RCC 7860 (cell line): ENCODE measurements at regions not wholly inside any gene's neighbourhood (a gene's known extent, or its start where the extent isn't known, plus 50 kb on each side); places are given as distances from the start of the nearest gene placed in this dataset.
"Not testable (repeated sequence)": the region's sequence is repeated elsewhere in the genome, so short reads cannot be mapped to it uniquely, and the experiment has no call there.

Source experiments
- DNase-seq: peaks from one replicate; pipeline ENCODE4 v3.0.0-alpha.2; 2015; ENCODE audit warnings: low spot score
- FAIRE-seq: peaks from 2 replicates; lab custom pipeline; 2012; peaks lifted over from hg19 to GRCh38; lab: Jason Lieb, UNC

GRCh38 chr20:47931002-47931401 is 145.7 kb upstream of the SULF2 start:
- no peak for DNase-seq
- no peak for FAIRE-seq

DNA sequence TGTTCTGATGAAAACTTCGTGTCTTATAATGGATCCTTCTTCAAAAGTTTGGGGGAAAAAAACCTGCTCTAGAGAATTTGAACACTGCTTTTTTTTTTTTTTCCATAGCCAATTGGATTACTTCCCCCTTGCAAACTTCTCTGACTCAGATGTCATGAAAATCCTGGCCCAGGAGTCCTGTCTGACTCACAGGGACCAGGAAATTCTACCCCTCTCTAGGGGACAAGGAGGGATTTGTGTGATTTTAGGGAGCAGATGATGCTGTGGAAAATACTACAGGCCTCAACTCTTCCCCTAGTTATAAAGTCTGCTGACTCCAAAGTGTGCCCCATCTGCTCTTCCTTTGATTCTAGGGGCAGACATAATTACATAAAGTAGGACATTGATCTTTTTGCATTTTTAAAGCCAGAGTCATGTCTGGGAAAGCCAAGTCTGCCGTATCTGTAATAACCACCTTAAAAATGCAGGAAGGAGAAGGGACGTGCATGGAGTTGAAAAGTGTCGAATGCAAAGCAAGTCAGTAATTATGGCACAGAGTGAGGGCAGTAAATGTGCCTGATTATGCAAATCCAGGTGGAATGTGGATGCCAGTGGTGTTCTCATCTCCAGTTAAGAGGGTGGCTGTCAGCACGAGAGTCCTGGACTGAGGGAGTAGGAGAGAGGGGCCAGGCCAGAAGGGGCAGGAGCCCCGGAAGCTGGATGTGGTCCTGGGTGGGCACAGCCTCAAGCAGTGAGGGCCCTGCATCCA is 144.3 kb upstream of the SULF2 start:
- DNase-seq (no peak), FAIRE-seq (no peak)

DNA sequence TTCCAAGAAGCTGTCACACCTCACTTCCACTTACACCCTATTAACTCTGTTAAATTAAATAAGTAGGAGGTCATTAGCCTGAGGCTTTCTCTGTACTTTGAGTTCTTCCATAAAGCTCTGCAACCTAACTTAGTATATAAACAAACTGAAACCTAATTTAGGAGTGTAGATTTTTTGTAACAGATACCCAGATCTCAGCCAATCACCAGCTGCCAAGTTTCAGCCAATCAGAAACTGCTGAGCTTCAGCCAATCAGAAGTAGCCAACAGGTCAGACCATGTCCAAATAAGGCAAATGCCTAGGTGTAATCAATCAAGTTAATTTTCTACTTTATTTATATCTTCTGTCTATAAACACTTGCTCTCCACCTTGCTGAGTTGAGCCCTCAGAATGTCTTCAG is 142.7 kb upstream of the SULF2 start:
- FAIRE-seq (no peak), DNase-seq (no peak)

DNA sequence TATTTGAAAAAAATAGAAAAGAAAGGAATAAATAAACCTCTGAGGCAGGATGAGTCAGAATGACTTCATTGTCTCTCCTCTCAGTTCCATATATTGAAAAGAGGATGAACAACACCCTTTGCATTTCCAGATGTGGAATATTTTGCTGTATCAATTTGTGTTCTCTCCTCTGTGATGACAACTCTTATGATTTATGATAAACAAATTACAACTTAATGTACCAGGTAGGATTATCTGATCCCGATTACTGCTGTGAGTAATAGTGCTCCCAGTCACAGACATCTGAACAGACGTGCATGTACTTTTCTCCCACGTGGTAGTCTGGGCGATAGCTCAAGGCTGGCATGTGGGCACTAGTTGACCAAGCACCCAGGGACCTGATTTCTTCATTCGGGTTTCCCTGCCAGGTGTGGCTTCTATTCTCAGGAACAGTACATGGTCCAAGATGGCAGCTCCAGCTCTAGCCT is 142.1 kb upstream of the SULF2 start:
- FAIRE-seq: no peak
- DNase-seq: no peak

- DNase-seq: no peak
- FAIRE-seq: no peak
Measured at GRCh38 chr20:47926731-47927130, 141.4 kb upstream of the SULF2 start.

- FAIRE-seq: no peak
- no peak for DNase-seq
Measured at GRCh38 chr20:47925593-47925992, 140.3 kb upstream of the SULF2 start.

GRCh38 chr20:47922269-47922668 is 137.0 kb upstream of the SULF2 start:
- no peak for FAIRE-seq

GRCh38 chr20:47921829-47922228 is 136.5 kb upstream of the SULF2 start:
- FAIRE-seq, DNase-seq: not testable (repeated sequence)

More at GRCh38 chr20:47922269-47922668, 137.0 kb upstream of the SULF2 start:
- DNase-seq: no peak

DNA sequence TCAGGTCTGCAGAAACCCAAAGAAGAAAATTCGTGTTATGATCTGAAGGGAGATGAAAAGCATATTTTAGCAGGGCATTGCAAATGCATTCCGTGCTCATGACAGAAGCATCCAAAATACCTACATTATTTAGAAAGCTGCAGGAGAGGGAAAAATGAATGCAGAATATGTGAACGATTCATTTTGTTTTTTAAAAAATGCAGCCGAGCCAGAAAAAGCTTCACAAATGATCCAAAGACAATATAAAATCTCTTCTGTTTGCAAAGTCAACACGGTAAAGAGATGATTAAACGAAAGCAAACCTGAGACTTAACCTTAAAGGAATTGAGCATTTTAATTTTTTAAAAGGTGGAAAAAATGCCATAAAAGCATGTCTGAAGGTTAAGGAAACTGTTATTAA is 136.1 kb upstream of the SULF2 start:
- FAIRE-seq: no peak

GRCh38 chr20:47917549-47918070 is 132.3 kb upstream of the SULF2 start:
- DNase-seq (no peak), FAIRE-seq (no peak)

More for the DNA sequence above, 136.1 kb upstream of the SULF2 start:
- no peak for DNase-seq

DNA sequence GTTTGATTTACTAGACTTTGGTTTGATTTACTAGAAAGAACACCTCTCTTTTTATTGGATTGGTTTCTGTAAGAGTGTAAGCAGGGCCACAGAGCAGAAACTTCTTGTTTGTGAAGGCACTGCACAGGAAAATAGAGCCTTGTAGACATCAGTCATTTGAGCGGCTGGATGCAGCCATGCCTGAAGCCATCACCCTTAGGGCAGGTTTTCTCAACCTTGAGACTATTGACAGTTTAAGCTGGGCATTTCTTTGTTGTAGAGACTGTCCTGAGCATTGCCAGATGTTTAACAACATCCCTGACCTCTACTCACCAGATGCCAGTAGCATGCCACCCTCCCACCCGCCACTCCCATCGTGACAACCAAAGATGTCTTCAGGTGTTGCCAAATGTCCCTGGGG is 130.2 kb upstream of the SULF2 start:
- FAIRE-seq (no peak), DNase-seq (no peak)

DNA sequence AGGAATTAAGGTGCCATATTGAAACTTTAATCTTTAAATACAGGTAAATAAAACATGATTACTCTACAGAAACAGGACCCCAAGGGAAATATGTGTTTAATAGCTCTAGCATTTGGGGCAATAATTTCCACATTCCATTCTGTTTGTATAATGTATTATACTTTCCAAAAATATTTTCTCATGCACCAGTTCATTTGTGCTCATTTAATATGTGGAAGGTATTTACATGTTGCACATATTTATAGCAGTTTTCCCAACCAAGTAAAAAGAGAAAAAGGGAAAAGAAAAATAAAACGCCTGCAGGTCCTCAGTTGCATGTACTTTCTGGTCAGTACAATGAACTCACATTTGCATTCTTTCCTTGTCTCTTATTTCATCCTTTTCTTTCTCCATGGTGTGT is 129.5 kb upstream of the SULF2 start:
- DNase-seq (no peak), FAIRE-seq (no peak)

DNA sequence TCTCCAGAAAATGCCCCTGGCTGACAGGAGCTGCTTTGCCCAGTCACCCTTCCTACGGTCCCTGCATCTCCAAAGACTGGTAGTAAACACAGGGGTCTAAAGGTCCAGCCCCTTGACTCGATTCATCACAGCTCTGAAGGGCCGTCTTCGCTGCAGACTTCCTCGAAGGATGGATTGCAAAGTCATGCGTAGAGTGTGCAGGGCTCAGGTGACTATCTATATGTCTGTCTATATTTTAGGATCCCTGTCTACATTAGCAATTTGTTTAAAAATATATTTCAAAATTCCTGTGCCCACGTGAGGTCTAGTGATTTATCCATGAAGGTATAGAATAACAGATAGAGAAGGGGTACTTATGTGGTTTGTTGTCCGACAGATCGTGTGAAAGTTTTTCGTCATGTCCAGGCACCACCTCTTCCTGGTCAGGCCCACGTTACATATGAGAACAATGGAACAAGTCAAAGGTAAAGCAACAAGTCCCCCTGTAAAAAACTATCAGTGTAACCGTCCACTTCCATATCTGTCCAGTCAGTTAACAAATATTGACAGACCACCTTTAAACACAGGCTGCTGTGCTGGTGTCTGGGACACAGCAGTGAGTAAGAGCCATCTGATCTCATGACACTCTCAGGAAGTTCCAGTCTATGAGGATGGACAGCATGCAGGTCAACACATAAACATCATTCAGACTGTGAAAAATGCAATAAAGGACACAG is 127.7 kb upstream of the SULF2 start:
- not testable (repeated sequence) for FAIRE-seq

DNA sequence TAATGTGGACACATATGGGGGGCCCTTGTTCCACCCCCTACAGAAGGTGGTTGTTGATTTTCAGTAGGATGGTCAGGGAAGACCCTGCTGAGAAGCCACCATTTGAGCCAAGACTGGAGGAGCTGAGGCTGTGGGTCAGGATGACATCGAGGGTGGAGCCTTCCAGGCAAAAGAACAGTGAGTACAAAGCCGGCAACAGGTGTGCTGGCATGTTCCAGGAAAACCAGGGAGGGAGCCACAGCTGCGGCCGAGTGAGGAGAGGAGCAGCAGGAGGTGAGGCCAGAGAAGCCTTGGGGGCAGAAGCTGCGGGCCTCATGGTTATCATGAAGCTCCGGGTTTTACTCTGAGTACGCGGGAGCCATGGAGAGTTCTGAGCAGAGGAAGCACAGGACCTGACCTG is 126.9 kb upstream of the SULF2 start:
- DNase-seq, FAIRE-seq: not testable (repeated sequence)

More for the DNA sequence above, 127.7 kb upstream of the SULF2 start:
- DNase-seq: not testable (repeated sequence)

- DNase-seq, FAIRE-seq: not testable (repeated sequence)
Measured at GRCh38 chr20:47909696-47910369, 124.6 kb upstream of the SULF2 start.

GRCh38 chr20:47908361-47909035 is 123.2 kb upstream of the SULF2 start:
- DNase-seq: not testable (repeated sequence)

DNA sequence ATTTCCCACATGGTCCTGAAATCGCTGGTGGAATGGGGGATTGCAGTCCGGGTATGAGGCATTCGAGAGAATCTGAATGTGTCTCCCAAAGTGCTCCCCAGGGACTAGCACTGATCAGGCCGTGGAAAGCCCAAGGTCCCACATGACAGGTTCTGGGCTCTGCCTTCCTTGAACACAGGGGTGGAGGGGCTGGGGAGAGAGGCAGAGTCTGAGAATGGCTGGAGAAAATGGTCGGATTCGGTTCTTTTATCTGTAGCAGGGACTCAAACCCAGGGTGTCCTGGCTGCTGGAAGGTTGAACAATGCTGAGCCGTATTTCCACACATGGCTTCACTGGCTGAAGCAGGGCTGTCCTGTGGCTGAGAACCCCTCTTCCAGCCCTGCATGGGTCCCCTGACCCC is 122.7 kb upstream of the SULF2 start:
- FAIRE-seq, DNase-seq: not testable (repeated sequence)

More at GRCh38 chr20:47908361-47909035, 123.2 kb upstream of the SULF2 start:
- not testable (repeated sequence) for FAIRE-seq

DNA sequence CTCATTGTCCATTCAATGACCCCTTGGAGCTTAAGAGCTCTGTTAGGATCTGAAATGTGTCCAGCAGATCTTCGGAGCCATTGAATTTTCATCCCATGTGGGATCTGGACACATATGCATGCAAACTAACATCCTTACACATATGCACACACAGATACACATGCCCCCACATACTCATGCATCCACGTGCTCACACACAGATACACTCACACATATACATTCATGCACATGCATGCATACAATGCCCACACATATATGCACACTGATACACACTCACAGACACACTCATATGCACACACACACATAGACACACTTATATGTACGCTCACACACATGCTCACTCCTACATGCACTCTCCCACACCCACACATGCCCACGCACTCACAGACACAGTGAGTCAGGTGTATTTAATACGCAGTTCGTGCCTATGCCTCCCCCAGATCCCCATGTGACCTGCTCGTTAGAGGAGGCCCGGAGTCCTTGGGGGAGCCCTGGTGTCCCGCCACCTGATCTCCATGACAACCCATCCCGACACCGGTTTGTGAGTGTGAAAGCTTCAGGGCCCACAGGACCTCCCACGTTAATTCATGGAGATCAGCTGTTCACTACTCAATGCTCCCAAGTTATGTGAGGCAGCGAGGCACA is 121.9 kb upstream of the SULF2 start:
- DNase-seq: no peak
- no peak for FAIRE-seq

- DNase-seq (no peak), FAIRE-seq (no peak)
Measured at GRCh38 chr20:47906348-47906660, 121.0 kb upstream of the SULF2 start.

DNA sequence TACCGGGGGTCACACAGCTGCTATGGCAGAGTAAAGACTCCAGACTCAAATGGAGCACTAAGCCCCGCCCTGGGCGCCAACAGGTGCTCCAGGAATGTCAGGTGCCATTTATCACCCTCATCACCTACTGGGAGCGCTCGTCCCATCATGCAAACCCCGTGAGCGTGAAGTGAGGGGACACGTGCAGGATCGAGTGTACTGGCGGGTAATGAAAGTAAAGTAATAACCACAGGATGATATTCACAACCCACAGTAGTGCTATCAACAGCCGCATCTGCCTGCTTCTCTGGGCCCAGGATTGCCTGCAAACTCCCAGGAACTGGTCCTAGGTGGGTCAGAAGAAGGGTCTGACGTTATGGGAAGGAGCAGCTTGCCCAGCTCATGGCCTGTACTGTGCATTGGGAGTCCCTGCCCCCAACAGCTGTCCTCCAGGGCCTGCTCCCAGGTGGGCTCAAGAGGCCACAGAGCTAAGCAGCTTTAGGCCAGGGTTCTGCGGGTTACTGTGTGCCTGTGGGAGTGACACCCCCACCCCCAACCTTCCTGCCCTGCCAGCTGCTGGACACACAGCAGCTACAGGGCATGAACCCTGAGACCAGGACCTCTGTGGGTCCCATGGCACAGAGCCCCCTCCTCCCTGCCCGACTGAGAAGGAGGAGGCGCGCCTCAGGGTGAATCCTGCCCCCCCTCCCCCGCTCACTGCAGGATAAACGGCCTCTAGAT is 120.5 kb upstream of the SULF2 start:
- FAIRE-seq: no peak
- no peak for DNase-seq
